ENCODE measurements at regions not wholly inside any gene's neighbourhood (a gene's known extent, or its start where the extent isn't known, plus 50 kb on each side); places are given as distances from the start of the nearest gene placed in this dataset.

DNA sequence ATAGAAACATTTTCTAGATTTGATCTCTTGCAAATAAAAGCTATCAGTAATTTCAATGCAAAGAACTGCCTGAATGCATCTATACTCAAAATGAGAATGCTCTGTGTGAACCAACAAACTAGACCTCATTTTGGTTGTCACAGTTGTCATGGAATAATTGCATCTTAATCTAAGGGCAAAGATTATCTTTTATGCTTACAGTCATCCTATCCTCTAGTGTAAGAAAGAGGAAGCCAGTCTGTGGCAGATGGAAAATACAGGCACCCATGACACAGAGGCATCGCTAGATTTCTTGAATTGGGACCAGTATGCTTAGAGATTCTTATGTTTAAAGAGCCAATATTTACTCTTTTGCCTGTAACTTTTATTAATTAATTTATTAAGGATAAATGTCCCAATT lies 95.0 kb downstream of the MACIR start:
- TF ChIP-seq POLR2A (IDR thresholded peaks at IDR 0.05) (no peak), CTCF (IDR thresholded peaks at IDR 0.05) (no peak), POLR2AphosphoS5 (IDR thresholded peaks at IDR 0.05; ENCODE audit: insufficient read depth in 1 of 2, low read depth in 1 of 2) (no peak)
